DMS153 (cell line): ENCODE measurements at regions not wholly inside any gene's neighbourhood (a gene's known extent, or its start where the extent isn't known, plus 50 kb on each side); places are given as distances from the start of the nearest gene placed in this dataset.

Source experiments
- DNase-seq: peaks from one replicate; lab custom pipeline; 2025; lab: John Stamatoyannopoulos, UW

DNA sequence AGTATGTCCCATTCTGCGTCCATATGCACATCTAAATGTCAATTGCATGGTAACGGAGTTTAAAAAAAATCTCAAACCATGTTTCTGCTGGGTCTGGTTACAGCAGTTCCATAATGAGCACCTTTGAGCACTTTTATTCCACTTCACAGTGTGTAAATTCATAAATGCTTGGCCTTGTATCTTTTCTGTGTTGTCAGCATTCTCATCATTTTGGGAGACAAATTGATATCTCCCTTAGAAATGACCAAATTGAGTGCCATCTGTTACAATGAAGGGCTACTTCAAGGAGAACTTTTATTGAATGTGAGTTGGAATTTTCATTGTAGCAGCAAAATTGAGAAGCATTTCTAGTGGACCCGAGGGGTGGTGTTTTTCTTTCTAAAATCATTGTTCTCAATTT is 432.9 kb upstream of the PCDH9 start:
- DNase-seq = no peak

GRCh38 chr13:67652887-67653286 is 422.8 kb upstream of the PCDH9 start:
- no peak for DNase-seq

- no peak for DNase-seq
These were observed 421.9 kb upstream of the PCDH9 start for GRCh38 chr13:67651908-67652465.

DNA sequence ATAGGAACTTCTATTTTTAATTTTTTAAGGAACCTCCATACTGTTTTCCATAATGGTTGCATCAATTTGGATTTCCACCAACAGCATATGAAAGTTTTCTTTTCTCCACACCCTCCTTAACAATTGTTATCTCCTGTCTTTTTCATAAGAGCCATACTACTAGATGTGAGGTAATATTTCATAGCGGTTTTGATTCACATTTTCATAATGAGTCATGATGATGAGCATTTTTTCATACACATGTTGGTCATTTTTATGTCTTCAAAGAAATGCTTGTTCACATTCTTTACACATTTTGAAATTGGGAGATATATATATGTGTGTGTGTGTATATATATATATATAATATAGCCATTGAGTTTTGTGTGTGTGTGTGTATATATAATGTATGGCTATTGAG is 420.3 kb upstream of the PCDH9 start:
- no peak for DNase-seq

DNA sequence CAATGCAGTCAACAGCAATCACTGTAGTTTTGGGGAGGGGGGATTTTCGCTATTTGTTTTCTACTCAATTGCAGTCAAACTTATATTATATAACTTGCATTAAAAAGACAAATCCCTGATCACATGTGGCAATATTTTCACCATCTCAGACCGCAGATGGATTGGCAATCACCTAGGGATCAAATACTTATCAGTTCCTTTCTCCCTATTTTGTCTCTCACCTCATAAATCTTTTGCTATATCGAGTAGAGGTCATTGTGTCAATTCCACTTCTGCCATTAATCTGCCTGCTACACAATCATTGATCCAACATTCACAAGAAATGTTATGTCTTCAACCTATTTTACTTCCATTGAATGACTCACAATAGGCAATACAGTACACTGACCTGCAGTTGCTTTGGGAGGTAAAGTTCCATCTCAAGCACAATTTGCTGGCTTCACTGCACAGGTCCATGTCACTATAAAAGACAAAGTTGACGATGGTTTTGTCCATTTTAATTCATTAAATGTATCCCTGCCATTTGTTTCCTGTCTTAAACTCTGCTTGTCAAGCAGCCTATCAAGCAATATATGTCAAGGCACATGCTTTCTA is 415.8 kb upstream of the PCDH9 start:
- no peak for DNase-seq

DNA sequence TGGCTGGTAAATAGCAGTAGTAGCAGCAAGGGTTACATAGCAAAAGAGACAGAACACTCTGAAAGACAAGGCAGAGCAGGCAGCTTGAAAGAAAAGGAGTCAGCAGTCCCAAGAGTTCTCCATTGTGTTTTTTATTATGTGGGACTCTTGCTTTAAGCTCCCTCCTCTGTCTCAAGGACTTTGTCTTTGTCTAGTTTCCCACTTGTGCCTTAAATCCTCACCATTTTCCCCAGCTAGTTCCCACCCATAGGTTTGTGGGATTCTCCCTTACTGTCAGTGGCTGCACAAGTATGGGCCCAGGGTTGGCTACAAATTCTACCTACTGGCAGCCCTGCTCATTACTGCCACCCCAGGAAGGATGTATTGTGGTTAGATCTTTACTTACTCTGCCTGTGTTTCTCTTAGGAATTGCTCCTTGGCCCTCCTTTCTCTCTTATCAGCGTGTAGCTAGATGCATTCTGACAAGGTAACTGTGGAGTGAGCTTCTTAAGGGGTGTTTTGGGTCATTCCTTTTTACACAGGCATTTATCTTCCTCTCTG is 413.4 kb upstream of the PCDH9 start:
- no peak for DNase-seq

- DNase-seq = no peak
These were observed 412.5 kb upstream of the PCDH9 start for GRCh38 chr13:67642657-67643056.

GRCh38 chr13:67635754-67636153 is 405.6 kb upstream of the PCDH9 start:
- no peak for DNase-seq

GRCh38 chr13:67632590-67632989 is 402.5 kb upstream of the PCDH9 start:
- no peak for DNase-seq

DNA sequence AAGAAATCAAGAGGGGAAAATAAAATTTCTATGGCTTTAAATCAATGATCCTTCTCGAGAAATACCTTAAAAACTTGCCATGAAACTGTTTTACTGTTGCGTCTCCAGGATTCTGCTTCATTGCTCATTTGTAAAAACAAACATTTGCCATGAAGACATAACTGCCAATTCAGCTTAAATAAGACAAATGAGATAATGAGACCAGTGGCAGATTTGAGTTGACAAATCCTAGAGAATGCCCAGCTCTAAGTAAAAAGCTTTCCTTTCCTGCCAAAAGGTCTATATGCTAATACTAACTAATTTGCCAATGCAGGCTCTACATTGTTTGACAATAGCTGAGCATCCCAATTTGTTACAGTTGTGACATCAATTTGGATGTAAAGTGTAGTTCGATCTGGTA is 400.5 kb upstream of the PCDH9 start:
- no peak for DNase-seq

DNA sequence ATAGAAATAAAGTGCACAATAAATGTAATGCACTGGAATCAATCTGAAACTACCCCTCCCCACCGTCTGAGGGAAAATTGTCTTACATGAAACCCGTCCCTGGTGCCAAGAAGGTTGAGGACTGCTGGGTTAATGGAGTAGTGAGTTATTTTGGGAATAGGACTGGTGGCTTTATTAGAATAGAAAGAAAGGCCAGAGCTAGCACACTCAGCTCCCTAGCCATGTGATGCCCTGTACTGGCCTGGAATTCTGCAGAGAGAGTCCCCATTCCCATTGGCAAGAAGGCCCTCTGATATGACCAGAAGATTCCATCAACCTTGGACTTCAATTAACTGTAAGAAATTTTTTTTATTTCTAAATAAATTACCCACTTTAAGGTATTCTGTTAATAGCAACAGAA is 393.5 kb upstream of the PCDH9 start:
- DNase-seq = no peak

GRCh38 chr13:67620665-67621064 is 390.5 kb upstream of the PCDH9 start:
- no peak for DNase-seq

DNA sequence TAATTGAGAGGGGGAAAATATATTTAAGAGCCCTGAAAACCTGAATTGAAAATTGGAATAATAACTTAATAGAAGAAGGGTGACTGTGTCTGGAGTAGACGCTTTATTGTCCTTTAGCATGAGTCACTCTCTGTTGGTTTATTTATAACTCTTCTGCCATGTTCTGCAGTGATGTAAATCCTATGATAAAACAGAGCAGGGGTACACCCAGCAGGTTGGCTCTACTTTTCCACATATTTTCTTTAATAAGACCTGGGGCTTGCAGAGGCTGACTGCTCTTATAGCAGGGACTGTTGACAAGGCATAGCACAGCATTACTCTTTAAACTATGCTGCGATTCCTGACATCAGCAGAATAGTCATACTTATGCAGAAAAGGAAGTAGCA is 389.9 kb upstream of the PCDH9 start:
- DNase-seq = no peak

DNA sequence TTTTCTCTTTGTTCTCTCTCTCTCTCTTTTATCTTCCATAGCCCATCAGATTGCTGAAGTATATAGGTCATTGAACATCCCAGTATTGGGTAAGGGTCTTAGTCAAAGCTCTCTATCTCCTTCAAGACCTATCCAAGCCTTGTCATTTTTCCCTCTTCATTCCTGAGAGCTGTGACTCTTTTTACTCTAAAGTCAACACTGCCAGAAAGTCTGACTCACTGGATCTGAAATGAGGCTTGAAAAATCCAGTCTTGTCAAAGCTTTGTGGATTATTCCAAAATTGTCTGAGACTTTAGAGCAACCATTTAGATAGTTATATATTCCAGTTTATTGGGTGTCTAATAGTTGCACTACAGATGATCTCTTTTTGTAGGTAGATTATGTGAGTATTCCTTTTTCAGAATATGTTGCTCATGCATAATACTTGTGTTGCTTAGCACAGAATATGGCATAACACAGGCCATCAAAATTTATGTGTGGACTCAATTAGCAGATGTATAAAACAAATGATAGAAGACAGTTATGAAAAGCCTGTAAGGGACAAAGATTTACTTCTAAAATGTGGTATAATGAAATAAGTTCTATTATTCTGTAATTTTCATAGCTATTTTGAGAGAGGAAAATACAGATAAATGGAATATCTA is 389.3 kb upstream of the PCDH9 start:
- no peak for DNase-seq

DNA sequence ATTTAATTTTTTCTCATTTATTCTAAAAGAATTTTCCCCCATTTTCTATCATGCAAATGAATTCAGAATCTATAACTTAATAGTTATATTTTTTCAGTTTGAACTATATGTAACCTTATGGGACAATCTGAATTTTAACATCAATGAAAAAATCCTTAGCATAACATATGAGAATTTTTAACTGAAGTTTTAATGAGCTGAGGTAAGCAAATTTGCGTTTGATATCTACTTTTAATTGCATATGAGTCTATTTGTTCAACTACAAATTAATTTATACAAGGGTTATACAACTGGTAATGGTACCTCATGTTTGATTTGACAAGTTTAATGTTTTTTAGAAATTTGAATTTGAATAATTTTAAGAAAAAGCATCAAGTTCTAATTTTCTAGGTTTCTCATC is 384.4 kb upstream of the PCDH9 start:
- DNase-seq = no peak

DNA sequence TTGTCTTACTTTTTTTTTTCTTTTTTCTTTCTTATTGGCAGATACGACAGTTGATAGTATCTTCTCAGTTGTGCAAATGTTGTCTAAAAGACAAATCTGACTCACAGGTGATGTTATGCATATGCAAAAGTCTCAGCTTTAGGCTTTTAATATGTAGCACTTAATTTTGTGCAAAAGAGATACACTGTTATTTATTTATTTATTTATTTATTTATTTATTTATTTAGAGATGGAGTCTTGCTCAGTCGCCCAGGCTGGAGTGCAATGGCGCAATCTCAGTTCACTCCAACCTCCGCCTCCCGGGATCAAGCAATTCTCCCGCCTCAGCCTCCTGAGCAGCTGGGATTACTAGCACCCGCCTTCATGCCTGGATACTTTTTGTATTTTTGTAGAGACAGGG is 383.9 kb upstream of the PCDH9 start:
- DNase-seq = no peak

- no peak for DNase-seq
These were observed 358.5 kb upstream of the PCDH9 start for GRCh38 chr13:67588607-67589006.

DNA sequence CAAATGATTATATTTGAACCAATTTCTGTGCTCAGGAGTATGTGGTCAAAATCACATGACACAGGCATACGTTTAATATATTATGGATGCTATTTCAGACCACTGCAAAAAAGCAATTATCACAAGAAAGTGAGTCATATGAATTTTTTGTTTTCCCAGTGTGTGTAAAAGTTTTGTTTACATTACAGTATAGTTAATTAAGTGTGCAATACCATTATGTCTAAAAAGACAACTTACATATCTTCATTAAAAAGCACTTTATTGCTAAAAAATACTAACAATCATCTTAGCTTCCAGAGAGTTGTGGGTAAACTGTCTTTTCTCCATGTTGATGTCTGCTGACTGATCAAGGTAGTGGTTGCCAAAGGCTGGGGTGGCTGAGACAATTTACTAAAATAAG is 347.2 kb upstream of the PCDH9 start:
- DNase-seq = no peak

GRCh38 chr13:67574320-67575233 is 344.4 kb upstream of the PCDH9 start:
- DNase-seq = no peak

- DNase-seq = no peak
These were observed 338.1 kb upstream of the PCDH9 start for GRCh38 chr13:67568205-67568604.

DNA sequence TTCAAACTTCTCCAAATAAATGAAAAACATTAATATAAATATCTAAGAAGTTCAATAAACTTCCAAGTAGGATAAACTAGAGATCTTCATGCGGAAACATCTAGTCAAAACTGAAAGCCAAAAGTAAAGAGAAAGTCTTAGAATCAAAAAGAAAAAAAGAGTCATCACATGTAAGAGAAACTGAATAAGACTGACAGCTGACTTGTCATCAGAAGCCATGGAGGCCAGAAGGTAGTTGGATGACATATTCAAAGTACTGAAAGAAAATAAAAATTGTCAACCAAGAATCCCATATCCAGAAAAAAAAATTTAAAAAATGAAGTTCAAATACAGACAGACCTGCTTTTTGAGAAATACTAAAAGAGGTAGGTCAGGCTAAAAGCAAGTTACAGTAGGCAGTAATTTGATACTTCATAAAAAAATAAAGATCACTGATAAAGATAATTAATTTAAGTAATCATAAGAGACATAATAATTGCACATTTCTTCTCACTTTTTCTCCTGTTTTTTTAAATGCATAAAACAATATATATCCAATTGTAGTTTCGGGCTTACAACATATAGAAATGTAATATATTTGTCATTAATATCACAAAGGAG is 327.6 kb upstream of the PCDH9 start:
- DNase-seq = no peak

- DNase-seq = no peak
These were observed 327.0 kb upstream of the PCDH9 start for GRCh38 chr13:67557118-67557517.
